Fibroblast of villous mesenchyme (primary cell): ENCODE measurements at regions not wholly inside any gene's neighbourhood (a gene's known extent, or its start where the extent isn't known, plus 50 kb on each side); places are given as distances from the start of the nearest gene placed in this dataset.

ENCODE experiments used
- DNase-seq: peaks from one replicate; pipeline ENCODE4 v3.0.0-alpha.2; 2010; ENCODE audit warnings: low read depth
- H3K4me3 ChIP-seq: 2 replicates; pipeline ENCODE4 v1.5.1; 2011; ENCODE audit warnings: low read depth, mild to moderate bottlenecking, low read length
- TF ChIP-seq, protein P1 (sequence below): IDR thresholded peaks from 2 replicates; pipeline ENCODE4 v1.5.1; 2012; ENCODE audit warnings: low read depth, mild to moderate bottlenecking, low read length; ENCODE audit not compliant: insufficient read depth

DNA sequence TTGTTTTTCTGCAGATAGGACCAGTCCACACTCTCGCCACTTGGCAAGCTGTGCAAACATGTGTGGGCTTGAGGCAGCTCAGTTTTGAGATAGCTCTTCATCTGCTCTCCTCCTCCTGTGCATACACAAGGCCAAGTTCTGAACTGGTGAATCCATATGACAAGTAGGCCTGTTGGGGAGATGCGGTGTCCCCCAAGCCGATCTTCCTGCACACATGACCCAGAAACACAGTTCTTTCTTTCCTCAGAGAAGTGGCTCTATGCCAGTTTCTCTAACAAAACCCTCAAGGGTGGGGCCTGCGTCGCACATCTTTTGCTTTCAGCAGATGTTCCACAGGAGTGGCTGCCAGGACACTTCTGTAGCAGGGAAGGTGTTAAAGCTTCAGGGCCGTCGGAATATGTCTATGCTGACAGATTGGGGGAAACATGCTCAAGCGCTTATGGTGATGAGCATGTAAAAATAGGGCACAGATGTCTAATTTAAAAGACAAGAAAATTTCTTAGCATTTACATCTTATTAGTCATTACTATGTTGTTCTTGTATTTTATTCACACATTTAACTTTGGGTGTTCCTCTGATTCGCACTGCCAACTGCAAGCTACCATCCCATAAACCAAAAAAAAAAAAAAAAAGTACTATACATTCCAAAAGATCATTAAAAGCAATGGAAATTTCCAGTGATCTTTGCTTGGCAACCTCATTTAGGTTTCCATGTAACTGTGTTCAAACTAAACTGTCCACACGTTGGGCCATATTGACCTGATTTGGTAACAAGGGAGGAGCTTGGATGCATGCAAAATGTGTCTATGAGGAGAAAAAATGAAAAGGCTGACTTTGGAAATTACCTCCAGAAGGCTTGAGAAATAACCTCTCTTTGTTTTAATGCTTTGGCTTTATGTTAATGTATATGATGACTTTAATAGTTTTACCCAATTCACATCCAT, 1055.5 kb upstream of the KLHL29 start:
- no peak overlapping the region for H3K4me3 ChIP-seq
- TF ChIP-seq, protein P1, sequence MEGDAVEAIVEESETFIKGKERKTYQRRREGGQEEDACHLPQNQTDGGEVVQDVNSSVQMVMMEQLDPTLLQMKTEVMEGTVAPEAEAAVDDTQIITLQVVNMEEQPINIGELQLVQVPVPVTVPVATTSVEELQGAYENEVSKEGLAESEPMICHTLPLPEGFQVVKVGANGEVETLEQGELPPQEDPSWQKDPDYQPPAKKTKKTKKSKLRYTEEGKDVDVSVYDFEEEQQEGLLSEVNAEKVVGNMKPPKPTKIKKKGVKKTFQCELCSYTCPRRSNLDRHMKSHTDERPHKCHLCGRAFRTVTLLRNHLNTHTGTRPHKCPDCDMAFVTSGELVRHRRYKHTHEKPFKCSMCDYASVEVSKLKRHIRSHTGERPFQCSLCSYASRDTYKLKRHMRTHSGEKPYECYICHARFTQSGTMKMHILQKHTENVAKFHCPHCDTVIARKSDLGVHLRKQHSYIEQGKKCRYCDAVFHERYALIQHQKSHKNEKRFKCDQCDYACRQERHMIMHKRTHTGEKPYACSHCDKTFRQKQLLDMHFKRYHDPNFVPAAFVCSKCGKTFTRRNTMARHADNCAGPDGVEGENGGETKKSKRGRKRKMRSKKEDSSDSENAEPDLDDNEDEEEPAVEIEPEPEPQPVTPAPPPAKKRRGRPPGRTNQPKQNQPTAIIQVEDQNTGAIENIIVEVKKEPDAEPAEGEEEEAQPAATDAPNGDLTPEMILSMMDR: no peak

DNA sequence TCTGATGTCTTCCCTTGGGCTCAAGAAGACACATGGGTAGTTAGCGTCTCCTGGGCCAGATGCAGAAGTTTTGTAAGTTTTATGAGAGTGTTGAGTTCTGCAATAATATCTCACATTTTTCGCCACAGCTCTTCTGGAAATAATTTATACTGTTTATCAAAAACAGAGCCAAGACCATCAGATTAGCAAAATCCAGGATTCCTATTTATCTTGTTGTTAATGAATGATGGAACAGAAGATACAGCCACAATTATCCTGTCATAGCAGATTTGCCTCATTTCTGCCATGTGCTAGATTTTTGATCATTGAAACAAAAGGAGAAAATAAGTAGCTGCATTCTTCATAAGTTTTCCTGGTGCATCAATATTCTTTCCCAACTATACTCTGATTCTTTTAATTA, 1048.6 kb upstream of the KLHL29 start:
- no peak for DNase-seq
- no peak overlapping the region for H3K4me3 ChIP-seq
- TF ChIP-seq, protein P1: no peak

More for the DNA sequence above, 1055.5 kb upstream of the KLHL29 start:
- no peak for DNase-seq

DNA sequence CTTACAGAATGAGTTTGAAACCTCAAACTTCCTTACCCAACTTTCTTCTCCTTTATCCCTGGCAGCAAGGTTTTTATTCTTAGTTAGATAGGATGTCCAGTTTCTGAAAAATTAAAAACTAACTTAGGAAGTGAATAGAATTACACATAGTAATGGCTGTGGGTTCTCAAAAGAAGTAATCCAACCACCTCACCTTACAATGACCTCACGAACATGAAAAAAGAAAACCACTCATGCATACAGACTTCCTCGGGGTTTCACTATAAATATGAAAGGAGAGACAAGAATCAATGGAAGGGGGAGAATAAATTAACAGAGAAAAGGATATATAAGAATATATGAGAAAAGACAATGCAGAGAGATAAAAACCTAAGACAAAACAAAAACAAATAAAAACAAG, 1044.3 kb upstream of the KLHL29 start:
- TF ChIP-seq, protein P1: no peak
- DNase-seq: no peak

DNA sequence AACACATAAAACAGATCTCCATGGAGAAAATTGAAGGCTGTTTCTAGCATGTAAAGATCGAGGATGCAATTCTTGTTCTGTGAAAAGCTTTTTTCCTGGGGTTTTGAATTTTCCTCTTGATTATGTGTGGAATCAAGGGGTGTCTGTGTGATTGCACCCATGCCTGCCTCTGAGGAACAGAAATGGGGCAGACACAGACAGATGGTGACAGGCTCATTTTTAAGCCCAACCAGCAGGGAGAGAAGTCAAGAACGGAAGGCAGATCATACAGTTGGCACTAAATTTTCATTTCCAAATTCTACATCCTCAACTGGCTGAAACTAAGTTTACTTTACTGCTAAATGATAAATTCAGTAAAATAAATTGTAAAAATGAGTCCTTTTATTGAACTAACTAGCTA, 1037.7 kb upstream of the KLHL29 start:
- TF ChIP-seq, protein P1: no peak
- DNase-seq: no peak

More for the DNA sequence above, 1044.3 kb upstream of the KLHL29 start:
- H3K4me3 ChIP-seq: no peak overlapping the region

DNA sequence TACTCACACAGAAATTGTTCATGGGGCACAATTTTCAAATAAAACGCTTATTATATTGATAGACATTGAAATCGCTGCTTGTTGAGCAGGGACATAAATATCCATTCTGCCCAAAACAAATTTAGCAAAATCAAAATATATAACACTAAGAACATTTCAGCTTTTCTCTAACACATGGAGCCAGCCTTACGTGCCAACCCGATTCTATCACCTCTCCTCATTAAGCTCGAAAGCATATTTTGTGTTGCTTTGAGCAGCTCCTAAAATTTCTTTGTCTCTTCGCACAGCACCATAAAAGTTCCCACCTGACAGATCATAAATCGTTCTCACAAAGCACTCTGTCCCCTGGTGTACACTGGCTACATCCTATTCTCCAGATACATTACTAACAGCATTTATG, 1034.4 kb upstream of the KLHL29 start:
- DNase-seq: no peak
- H3K4me3 ChIP-seq: no peak overlapping the region
- TF ChIP-seq, protein P1: no peak

More for the DNA sequence above, 1037.7 kb upstream of the KLHL29 start:
- no peak overlapping the region for H3K4me3 ChIP-seq

DNA sequence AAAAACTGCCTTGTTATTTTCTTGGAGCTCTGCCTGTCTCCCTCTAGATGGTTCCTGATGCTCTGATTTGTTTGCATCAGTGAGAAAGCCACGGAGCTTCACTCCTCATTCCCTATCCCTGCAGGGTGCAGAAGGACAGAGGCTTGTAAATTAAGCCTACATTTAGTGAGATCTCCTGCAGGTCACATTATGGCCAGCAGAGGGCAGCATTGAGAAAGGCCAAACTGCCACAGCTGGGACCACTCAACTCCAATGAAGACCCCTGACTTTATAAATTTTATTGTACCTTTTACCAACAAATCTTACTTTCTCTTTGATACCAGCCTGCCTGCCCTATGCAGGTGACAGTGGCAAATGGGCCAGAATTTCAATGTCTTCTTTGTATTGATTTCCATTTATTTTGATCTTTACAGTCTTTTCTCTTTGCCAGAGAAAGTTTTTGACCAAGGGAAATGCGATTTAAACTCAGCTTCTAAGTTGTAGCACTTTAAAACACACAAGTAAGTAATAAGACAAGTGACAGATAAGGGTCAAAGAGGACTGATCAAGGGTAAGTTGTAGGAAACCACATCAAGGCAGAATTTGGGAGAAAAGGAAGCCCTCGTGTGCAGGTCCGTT, 1029.1 kb upstream of the KLHL29 start:
- no peak for DNase-seq
- no peak overlapping the region for H3K4me3 ChIP-seq
- TF ChIP-seq, protein P1: peak; percentile 48
